ENCODE measurements at regions not wholly inside any gene's neighbourhood (a gene's known extent, or its start where the extent isn't known, plus 50 kb on each side); places are given as distances from the start of the nearest gene placed in this dataset.

GRCh38 chr21:20301395-20301794 is 696.8 kb upstream of the NCAM2 start:
- TF ChIP-seq, protein P1, sequence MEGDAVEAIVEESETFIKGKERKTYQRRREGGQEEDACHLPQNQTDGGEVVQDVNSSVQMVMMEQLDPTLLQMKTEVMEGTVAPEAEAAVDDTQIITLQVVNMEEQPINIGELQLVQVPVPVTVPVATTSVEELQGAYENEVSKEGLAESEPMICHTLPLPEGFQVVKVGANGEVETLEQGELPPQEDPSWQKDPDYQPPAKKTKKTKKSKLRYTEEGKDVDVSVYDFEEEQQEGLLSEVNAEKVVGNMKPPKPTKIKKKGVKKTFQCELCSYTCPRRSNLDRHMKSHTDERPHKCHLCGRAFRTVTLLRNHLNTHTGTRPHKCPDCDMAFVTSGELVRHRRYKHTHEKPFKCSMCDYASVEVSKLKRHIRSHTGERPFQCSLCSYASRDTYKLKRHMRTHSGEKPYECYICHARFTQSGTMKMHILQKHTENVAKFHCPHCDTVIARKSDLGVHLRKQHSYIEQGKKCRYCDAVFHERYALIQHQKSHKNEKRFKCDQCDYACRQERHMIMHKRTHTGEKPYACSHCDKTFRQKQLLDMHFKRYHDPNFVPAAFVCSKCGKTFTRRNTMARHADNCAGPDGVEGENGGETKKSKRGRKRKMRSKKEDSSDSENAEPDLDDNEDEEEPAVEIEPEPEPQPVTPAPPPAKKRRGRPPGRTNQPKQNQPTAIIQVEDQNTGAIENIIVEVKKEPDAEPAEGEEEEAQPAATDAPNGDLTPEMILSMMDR (IDR thresholded peaks at IDR 0.05; ENCODE audit: insufficient read depth, low read length, poor library complexity, severe bottlenecking), result no peak

GRCh38 chr21:20302084-20302483 is 696.1 kb upstream of the NCAM2 start:
- TF ChIP-seq, protein P1 (IDR thresholded peaks at IDR 0.05; ENCODE audit: insufficient read depth, low read length, poor library complexity, severe bottlenecking), result no peak
- DNase-seq (ENCODE audit: extremely low read depth, insufficient read length), result no peak
- Histone ChIP-seq H3K4me3 (replicated peaks; ENCODE audit: low read depth, low read length) (no peak overlapping the region), H3K27me3 (replicated peaks; ENCODE audit: control insufficient read depth, insufficient read depth, low read length) (no peaks in the 10 kb centered on the region), H3K36me3 (ENCODE audit: control insufficient read depth, insufficient read depth, low read length) (no peaks in the 10 kb centered on the region)

More at GRCh38 chr21:20301395-20301794, 696.8 kb upstream of the NCAM2 start:
- no peak overlapping the region for H3K4me3 ChIP-seq (replicated peaks; ENCODE audit: low read depth, low read length)
- H3K36me3 ChIP-seq (ENCODE audit: control insufficient read depth, insufficient read depth, low read length), result no peaks in the 10 kb centered on the region
- H3K27me3 ChIP-seq (replicated peaks; ENCODE audit: control insufficient read depth, insufficient read depth, low read length), result no peaks in the 10 kb centered on the region
- DNase-seq (ENCODE audit: extremely low read depth, insufficient read length), result no peak

GRCh38 chr21:20306836-20307235 is 691.4 kb upstream of the NCAM2 start:
- Histone ChIP-seq H3K36me3 (ENCODE audit: control insufficient read depth, insufficient read depth, low read length) (no peaks in the 10 kb centered on the region), H3K4me3 (replicated peaks; ENCODE audit: low read depth, low read length) (no peak overlapping the region), H3K27me3 (replicated peaks; ENCODE audit: control insufficient read depth, insufficient read depth, low read length) (no peaks in the 10 kb centered on the region)
- DNase-seq (ENCODE audit: extremely low read depth, insufficient read length), result no peak
- TF ChIP-seq, protein P1 (IDR thresholded peaks at IDR 0.05; ENCODE audit: insufficient read depth, low read length, poor library complexity, severe bottlenecking), result no peak

- DNase-seq (ENCODE audit: extremely low read depth, insufficient read length), result no peak
- H3K27me3 ChIP-seq (replicated peaks; ENCODE audit: control insufficient read depth, insufficient read depth, low read length), result no peaks in the 10 kb centered on the region
- H3K36me3 ChIP-seq (ENCODE audit: control insufficient read depth, insufficient read depth, low read length), result no peaks in the 10 kb centered on the region
- TF ChIP-seq, protein P1 (IDR thresholded peaks at IDR 0.05; ENCODE audit: insufficient read depth, low read length, poor library complexity, severe bottlenecking), result no peak
- H3K4me3 ChIP-seq (replicated peaks; ENCODE audit: low read depth, low read length), result no peak overlapping the region
Measured at GRCh38 chr21:20308586-20309315, 689.5 kb upstream of the NCAM2 start.

DNA sequence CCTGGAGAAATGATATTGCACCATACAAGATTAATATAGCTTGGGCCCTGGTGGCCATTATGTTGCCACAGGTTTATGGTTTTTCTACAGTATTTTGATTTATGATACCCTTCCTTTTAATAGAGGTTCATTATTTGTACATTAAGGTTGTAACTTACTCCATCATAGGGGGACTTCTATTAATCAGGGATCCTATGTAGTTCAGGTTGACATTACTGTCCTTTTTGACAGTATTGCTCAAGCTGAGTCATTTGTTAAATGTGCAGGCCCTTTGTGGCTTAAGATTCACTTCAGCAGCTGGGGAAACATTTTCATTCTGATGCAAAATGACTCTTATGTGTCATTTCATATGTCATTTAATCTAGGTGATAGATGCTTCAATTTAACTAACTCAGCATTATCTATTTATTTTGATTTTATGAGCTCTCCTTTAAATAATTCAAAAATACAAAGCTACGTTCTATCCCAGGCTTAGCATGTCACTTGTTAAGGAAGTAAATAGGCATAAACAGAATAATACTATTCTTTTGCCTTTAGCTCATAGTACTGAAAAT is 686.9 kb upstream of the NCAM2 start:
- TF ChIP-seq, protein P1 (IDR thresholded peaks at IDR 0.05; ENCODE audit: insufficient read depth, low read length, poor library complexity, severe bottlenecking), result no peak
- Histone ChIP-seq H3K36me3 (ENCODE audit: control insufficient read depth, insufficient read depth, low read length) (no peaks in the 10 kb centered on the region), H3K4me3 (replicated peaks; ENCODE audit: low read depth, low read length) (no peak overlapping the region), H3K27me3 (replicated peaks; ENCODE audit: control insufficient read depth, insufficient read depth, low read length) (no peaks in the 10 kb centered on the region)
- DNase-seq (ENCODE audit: extremely low read depth, insufficient read length), result no peak

Data from GM06990 (cell line).